DMS79 treated with DMSO at 0.1 percent for 48 hours (cell line): ENCODE measurements at regions not wholly inside any gene's neighbourhood (a gene's known extent, or its start where the extent isn't known, plus 50 kb on each side); places are given as distances from the start of the nearest gene placed in this dataset.
"Not testable (repeated sequence)": the region's sequence is repeated elsewhere in the genome, so short reads cannot be mapped to it uniquely, and the experiment has no call there.

Experiments used
- DNase-seq: peaks from one replicate; lab custom pipeline; 2025; lab: John Stamatoyannopoulos, UW

GRCh38 chr11:101292661-101293240 lies 163.1 kb upstream of the PGR start:
- no peak for DNase-seq

GRCh38 chr11:101291279-101291678 lies 161.7 kb upstream of the PGR start:
- DNase-seq = no peak

GRCh38 chr11:101288392-101288791 lies 158.8 kb upstream of the PGR start:
- no peak for DNase-seq

DNA sequence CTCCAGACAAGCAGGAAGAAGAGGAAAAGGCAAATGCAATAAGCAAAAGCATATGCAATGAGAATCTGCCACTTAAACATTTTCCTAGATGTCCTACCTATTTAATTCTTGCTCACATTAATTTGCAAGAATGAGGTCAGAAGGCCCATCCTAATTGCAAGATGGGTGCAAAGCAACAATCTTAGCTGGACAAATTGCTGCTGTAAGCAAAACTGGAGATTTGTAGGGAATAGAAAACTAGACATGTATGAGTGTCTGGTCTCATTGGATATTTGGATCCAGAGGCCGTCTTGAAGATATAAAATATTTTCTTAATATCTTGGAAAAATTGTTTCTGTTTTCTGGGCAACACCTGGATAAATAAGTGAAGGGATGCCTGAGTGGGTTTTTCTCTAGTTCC lies 150.1 kb upstream of the PGR start:
- DNase-seq = no peak

DNA sequence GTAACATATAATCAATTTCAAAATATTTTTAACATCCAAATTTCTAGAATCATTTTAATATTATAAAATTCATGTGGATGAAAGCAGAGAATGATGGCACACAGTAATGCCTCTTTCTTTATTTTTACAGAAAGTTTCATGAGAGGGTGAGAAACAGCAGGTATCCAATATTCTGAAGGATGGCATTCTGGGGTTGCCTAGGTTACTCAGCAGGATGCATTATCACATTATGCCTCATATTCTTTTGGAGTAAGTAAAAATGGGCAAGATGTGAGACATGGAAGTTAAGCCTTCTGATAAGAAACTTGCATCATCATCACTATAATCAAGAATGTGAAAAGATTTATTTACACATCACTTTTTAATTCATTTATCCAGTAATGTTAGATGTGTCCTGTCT lies 148.7 kb upstream of the PGR start:
- DNase-seq = no peak

GRCh38 chr11:101277036-101277435 lies 147.4 kb upstream of the PGR start:
- no peak for DNase-seq

DNA sequence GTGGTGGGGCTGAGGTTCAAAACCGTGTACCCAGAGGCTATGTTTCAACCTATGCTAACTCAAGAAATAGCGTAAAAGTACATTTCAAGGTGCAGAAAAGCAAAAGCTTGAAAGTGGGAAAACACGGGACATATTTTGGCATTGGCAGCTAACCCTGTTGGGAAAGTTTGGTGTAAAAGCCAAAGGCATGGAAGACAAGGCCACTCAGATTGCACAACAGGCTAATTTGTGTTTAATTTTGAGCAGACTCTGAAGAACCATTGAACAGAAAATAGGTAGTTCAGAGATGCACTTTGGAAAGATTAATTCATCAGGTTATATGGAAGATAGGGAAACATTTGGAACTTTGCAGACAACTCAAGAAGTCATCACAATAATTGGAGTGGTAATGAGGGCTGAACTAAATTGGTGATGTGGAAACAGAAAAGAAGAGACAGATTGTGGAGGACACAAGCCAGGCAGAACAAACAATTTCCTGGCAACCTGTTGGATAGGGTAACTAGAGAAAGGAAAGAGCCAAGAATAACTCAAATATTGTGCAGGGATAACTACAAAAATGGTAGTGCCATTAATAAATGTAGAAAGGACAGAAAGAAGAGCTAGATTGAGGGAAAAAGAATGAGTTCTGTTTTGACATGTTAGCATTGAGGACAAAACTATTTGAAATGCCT lies 140.5 kb upstream of the PGR start:
- no peak for DNase-seq

DNA sequence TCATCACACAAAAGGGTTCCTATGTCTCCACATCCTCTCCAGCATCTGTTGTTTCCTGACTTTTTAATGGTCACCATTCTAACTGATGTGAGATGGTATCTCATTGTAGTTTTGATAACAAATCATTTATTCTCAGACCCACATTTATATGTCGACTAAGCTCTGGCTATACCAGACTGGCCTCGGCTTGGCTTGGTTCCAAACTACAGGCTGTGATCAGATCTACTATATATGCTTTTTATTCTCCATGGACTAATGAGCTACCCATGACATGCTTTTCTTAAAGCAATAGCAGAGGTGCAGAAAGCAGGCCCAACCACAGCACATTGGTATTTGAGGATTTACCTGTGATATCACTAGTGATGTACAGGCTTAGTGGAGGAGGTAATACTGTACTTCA lies 139.8 kb upstream of the PGR start:
- DNase-seq = no peak

DNA sequence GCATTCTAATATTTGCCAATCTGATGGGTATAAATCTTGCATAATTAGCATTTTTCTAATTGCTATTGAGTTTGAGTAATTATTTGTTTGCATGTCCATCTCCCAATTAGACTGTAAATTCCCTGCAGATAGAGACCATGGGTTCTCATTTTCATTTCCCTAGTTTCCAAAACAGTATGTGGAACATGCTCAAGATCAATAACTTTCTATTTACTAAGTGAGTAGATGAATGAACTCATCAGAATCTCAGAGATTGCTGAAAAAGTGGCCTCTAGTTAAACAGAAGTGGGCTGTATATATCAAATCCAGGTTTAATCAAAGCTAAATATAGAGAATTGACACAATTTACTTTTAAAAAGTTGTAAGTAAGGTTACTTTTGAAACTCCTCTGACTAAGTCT lies 138.0 kb upstream of the PGR start:
- DNase-seq = no peak

- DNase-seq = no peak
Observed at GRCh38 chr11:101264306-101264705, 134.7 kb upstream of the PGR start.

DNA sequence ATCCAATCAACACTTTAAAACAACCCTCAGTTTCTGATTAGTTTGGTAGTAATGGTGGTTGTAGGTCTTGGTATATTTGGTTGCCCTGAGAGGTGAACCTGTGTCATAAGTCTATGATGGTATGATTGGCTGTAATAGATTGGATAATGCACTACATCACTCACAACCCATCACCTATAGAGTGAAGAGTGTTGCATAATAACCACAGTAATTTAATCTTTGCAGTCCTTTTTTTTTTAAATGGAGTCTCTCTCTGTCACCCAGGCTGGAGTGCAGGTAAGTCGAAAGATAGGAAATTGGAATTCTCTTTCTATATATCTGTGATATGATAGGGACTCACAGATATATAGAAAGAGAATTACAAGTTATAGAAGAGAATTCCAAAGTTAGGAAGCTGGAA lies 133.4 kb upstream of the PGR start:
- DNase-seq = no peak

DNA sequence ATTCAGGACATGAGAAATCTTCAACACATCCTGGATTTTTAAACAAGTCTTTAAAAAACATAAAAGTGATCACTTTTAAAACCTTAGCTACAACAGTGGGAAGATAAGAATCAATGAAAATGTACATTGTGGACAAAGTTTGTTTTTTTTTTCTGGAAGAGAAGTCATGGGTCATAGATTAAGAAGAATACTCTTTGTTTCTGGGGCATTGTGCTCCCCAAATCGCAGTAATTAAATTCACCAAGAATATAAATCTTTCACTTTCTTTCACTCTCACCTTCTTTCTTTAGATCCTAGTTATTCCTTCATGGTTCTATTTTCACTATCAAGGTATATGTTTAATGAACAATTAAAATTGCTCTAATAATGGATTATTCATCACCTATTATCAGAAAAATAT lies 132.6 kb upstream of the PGR start:
- DNase-seq = no peak

DNA sequence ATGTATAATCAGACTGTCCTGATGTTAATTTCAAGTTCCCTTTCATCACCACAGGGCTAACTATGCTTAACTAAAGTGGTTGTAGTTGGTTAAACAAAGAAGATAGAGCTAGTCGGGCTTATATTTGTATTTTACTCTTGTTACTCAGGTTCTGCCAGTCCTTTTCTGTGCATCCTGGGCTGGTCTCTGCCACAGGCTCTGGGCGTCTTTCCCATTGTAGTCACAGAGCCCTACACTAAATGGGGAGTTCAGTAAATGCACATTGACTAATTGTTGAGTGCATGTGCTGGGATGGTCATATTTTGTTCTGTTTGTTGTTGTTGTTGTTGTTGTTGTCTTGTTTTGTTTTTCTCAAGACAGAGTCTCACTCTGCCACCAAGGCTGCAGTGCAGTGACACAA lies 125.4 kb upstream of the PGR start:
- no peak for DNase-seq

DNA sequence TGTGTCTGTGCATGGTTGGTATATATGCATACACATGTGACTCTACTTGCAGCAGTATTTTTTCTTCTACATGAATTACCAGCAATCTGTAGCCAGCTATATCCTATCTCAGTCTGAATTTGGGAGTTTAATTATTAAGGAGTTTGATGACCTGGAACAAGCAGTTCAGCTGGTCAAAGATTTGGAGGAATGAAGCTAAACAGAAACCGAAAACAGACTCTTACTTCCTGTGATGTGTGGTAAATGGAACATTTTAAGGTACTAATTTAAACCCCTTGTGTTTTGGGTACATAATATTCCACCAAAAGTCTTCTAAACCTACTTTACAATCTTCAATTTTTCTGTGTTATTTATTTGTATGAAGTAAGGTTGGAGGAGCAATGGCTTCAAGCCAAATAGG lies 124.4 kb upstream of the PGR start:
- no peak for DNase-seq

DNA sequence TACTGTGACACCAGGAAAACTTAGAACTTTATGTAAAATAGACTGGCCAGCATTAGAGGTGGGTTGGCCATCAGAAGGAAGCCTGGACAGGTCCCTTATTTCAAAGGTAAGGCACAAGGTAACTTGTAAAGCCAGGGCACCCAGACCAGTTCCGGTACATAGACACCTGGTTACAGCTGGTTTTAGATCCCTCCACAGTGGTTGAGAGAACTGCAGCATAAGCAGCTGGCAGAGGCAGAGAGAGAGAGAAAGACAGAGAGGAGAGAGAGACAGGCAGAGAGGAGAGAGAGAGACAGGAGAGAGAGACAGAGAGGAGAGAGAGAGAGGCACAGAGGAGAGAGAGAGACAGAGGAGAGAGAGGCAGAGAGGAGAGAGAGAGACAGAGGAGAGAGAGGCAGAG lies 116.0 kb upstream of the PGR start:
- DNase-seq = not testable (repeated sequence)

DNA sequence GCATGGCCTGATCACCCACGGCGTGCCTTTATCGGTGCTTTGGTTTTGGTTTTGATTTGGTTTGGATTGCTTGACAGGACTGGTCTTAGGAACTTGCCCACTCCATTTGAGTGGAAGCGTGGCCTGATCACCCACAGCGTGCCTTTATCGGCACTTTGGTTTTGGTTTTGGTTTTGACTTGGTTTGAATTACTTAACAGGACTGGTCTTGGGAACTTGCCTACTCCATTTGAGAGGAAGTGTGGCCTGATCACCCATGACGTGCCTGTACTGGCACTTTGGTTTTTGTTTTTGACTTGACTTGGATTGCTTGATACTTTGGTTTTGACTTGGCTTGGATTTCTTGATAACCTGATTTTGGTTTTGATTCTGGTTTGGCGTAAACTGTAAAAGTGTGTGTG lies 115.5 kb upstream of the PGR start:
- DNase-seq = not testable (repeated sequence)

DNA sequence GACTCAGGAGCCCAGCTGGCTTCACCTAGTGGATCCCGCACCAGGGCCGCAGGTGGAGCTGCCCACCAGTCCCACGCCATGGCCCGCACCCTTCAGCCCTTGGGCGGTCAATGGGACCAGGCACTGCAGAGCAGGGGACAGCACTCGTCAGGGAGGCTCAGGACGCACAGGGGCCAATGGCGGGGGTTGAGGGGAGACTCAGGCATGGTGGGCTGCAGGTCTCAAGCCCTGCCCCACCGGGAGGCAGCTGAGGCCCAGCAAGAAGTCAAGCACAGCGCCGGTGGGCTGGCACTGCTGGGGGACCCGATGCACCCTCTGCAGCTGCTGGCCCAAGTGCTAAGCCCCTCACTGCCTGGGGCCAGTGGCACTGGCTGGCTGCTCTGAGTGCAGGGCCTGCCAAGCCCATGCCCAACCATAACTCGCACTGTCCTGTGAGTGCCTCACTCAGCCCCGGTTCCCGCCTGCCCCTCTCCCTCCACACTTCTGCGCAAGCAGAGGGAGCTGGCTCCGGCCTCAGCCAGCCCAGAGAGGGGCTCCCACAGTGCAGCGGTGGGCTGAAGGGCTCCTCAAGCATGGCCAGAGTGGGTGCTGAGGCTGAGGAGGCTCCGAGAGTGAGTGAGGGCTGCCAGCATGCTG lies 111.7 kb upstream of the PGR start:
- no peak for DNase-seq

GRCh38 chr11:101231207-101231834 lies 101.7 kb upstream of the PGR start:
- not testable (repeated sequence) for DNase-seq

DNA sequence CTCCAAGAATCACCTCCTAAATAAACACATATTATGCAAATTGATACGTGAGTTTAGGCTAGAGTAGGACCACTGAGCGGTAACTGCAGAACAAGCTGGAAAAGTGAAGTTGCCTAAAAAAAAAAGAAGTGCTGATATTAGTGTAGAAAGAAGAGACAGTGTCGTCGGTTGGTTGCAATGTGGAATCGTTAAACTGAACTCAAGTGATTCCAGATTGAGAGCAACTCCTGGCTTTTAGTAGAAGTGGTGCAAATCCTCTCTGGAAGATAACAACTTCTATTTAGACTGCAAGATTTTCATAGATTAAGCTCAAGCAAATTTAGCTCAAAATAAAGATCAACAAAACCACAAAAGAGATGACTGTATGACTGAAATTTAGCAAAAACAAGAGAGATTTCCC lies 97.0 kb upstream of the PGR start:
- DNase-seq = no peak

- no peak for DNase-seq
Observed at GRCh38 chr11:101224221-101224620, 94.6 kb upstream of the PGR start.

GRCh38 chr11:101218091-101218490 lies 88.5 kb upstream of the PGR start:
- DNase-seq = not testable (repeated sequence)

DNA sequence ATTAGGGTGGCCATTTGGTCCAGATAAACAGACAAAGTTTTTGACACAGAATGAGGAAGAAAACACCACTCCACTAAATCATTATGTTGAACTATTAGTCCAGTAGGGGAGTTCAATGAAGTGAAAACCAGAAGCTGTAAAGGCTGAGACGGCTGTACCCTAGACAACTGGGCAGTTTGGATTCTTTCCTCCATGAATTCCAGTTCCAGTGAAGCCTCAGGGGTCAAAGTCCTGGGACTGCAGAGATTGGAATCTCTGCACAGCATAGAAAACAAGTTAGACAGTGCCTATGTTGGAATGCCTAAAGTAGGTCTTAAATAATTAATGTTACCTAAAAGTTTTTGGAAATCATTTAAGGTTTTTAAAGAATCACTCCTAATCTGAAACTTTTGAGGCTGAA lies 86.5 kb upstream of the PGR start:
- not testable (repeated sequence) for DNase-seq

DNA sequence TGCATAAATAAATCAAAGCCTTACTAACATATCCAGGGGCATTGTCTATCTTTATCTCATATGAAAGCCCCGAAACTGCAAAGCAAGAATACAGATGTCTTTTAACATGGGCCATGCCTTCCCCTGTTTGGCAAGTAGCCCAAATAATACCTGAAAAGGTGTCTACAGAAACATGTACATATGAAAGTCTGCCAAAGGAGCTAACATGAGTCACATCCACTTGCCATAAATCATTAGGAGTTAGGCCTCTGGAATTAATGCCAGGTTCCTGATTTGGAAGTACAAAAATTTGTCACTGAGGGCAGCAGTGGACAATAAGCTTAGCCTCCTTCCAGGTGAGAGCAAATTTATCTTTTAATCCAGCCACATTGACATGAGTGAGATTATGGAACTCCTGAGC lies 85.5 kb upstream of the PGR start:
- DNase-seq = no peak
